Keratinocyte (primary cell): ENCODE measurements at regions not wholly inside any gene's neighbourhood (a gene's known extent, or its start where the extent isn't known, plus 50 kb on each side); places are given as distances from the start of the nearest gene placed in this dataset.

ENCODE experiments used
- DNase-seq: peaks from one replicate; pipeline ENCODE4 v3.0.0-alpha.2; 2011; ENCODE audit warnings: low read depth, missing footprints, low spot score
- FAIRE-seq: peaks from 2 replicates; lab custom pipeline; 2011; peaks lifted over from hg19 to GRCh38; lab: Jason Lieb, UNC
- H2AFZ ChIP-seq: 2 replicates; pipeline ENCODE4 v1.6.0; 2012; ENCODE audit warnings: low read length, control low read depth, inconsistent platforms; ENCODE audit not compliant: control insufficient read depth
- H3K27ac ChIP-seq: 2 replicates; pipeline ENCODE4 v1.5.1; 2011; ENCODE audit warnings: low read length; ENCODE audit not compliant: control insufficient read depth, insufficient read depth
- H3K27me3 ChIP-seq: 3 replicates; pipeline ENCODE4 v1.6.0; 2011; ENCODE audit warnings: low read length; ENCODE audit not compliant: control insufficient read depth, insufficient read depth; ENCODE audit errors: extremely low read depth
- H3K36me3 ChIP-seq, 2 experiments: 2 replicates in 1 of 2; 3 replicates in 1 of 2; pipeline ENCODE4 v1.5.1; 2011; ENCODE audit warnings: low read length in 2 of 2, mild to moderate bottlenecking in 1 of 2; ENCODE audit not compliant: control insufficient read depth in 2 of 2, insufficient read depth in 2 of 2; ENCODE audit errors: extremely low read depth in 1 of 2
- H3K4me1 ChIP-seq: 3 replicates; pipeline ENCODE4 v1.5.1; 2011; ENCODE audit warnings: low read length; ENCODE audit not compliant: control insufficient read depth, insufficient read depth; ENCODE audit errors: extremely low read depth
- H3K4me2 ChIP-seq: 3 replicates; pipeline ENCODE4 v1.6.0; 2011; ENCODE audit warnings: low read depth, low read length; ENCODE audit not compliant: control insufficient read depth, insufficient read depth; ENCODE audit errors: extremely low read depth
- H3K4me3 ChIP-seq, 3 experiments: fragments of 200-600 bp in 1 of 3; sonication (generic) in 1 of 3; 2 replicates in 2 of 3; 3 replicates in 1 of 3; pipeline ENCODE4 v1.5.1; 2011 to 2016; ENCODE audit warnings: low read length in 3 of 3, mild to moderate bottlenecking in 3 of 3, control low read depth in 2 of 3, inconsistent platforms in 1 of 3, low read depth in 1 of 3, mixed read lengths in 1 of 3, mixed run types in 1 of 3, moderate library complexity in 1 of 3; ENCODE audit not compliant: control insufficient read depth in 2 of 3, insufficient read depth in 2 of 3; ENCODE audit errors: extremely low read depth in 1 of 3
- H3K79me2 ChIP-seq: 2 replicates; pipeline ENCODE4 v1.6.0; 2012; ENCODE audit warnings: low read length; ENCODE audit not compliant: control insufficient read depth, insufficient read depth
- H3K9ac ChIP-seq: 3 replicates; pipeline ENCODE4 v1.6.0; 2011; ENCODE audit warnings: low read length; ENCODE audit not compliant: control insufficient read depth, insufficient read depth; ENCODE audit errors: extremely low read depth
- H3K9me1 ChIP-seq: 3 replicates; pipeline ENCODE4 v1.6.0; 2011; ENCODE audit warnings: low read length; ENCODE audit not compliant: control insufficient read depth, insufficient read depth; ENCODE audit errors: extremely low read depth
- H3K9me3 ChIP-seq: 2 replicates; pipeline ENCODE4 v1.5.1; 2012; ENCODE audit warnings: low read depth, low read length; ENCODE audit not compliant: control insufficient read depth
- H4K20me1 ChIP-seq: 3 replicates; pipeline ENCODE4 v1.6.0; 2011; ENCODE audit warnings: low read length; ENCODE audit not compliant: control insufficient read depth, insufficient read depth; ENCODE audit errors: extremely low read depth
- EZH2 ChIP-seq: IDR thresholded peaks from one replicate; pipeline ENCODE4 v1.6.1; 2012; ENCODE audit warnings: inconsistent platforms, mild to moderate bottlenecking, low read length, moderate library complexity
- dilution Hi-C: fragments of 300-500 bp; cut with MboI; formaldehyde crosslinking; loops from one replicate; pipeline ENCODE4 v1.7.0; 2020; ENCODE audit warnings: low sequenced_read_pairs; ENCODE audit not compliant: extremely low pct_ligation_motif_present
- TF ChIP-seq, protein P1 (sequence below), 3 experiments: IDR thresholded peaks in 1 of 3; conservative IDR thresholded peaks in 1 of 3; optimal IDR thresholded peaks in 1 of 3; 2 replicates in 2 of 3; 3 replicates in 1 of 3; pipeline versions ENCODE3 to v1.5.1; 2011; ENCODE audit warnings: low read length in 3 of 3, mild to moderate bottlenecking in 3 of 3, moderate library complexity in 2 of 3, control low read depth in 1 of 3, inconsistent platforms in 1 of 3; ENCODE audit not compliant: insufficient read depth in 2 of 3; ENCODE audit errors: extremely low read depth in 1 of 3

DNA sequence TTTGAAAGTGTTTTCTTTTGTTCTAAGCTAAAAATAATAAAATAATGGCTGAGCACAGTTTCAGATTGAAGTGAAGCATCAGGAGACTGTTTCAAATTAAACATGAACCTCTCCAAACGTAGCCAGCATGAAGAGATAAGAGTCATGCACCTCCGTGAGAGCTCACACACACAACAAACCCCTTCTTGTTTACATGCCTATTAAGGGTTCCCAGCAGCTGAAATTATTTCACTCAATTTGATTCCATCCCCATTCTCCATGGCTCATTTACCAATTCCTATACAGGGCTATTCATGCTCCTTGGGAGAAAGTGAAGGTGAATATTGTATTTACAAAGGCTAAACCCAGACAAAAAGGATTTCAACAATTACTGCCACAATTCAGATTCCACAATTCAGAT, 954.1 kb upstream of the INTU start:
- Histone ChIP-seq H3K79me2 (no peaks in the 10 kb centered on the region), H2AFZ (no peak overlapping the region), H3K9me3 (no peaks in the 10 kb centered on the region), H3K9ac (no peak overlapping the region), H3K9me1 (no peaks in the 10 kb centered on the region), H3K4me1 (no peaks in the 10 kb centered on the region), H3K27me3 (no peaks in the 10 kb centered on the region), H3K4me2 (no peak overlapping the region), H3K4me3 (no peak overlapping the region), H3K36me3 (no peaks in the 10 kb centered on the region), H4K20me1 (no peaks in the 10 kb centered on the region), H3K27ac (no peak overlapping the region)
- DNase-seq: no peak
- no peak for FAIRE-seq
- dilution Hi-C loops: no loop called here
- TF ChIP-seq, protein P1, sequence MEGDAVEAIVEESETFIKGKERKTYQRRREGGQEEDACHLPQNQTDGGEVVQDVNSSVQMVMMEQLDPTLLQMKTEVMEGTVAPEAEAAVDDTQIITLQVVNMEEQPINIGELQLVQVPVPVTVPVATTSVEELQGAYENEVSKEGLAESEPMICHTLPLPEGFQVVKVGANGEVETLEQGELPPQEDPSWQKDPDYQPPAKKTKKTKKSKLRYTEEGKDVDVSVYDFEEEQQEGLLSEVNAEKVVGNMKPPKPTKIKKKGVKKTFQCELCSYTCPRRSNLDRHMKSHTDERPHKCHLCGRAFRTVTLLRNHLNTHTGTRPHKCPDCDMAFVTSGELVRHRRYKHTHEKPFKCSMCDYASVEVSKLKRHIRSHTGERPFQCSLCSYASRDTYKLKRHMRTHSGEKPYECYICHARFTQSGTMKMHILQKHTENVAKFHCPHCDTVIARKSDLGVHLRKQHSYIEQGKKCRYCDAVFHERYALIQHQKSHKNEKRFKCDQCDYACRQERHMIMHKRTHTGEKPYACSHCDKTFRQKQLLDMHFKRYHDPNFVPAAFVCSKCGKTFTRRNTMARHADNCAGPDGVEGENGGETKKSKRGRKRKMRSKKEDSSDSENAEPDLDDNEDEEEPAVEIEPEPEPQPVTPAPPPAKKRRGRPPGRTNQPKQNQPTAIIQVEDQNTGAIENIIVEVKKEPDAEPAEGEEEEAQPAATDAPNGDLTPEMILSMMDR (optimal IDR thresholded peaks at IDR 0.05 in 1 of 3, IDR thresholded peaks at IDR 0.05 in 1 of 3, conservative IDR thresholded peaks at IDR 0.05 in 1 of 3; ENCODE audit: extremely low read depth in 1 of 3, insufficient read depth in 2 of 3, low read length in 3 of 3): no peak
- no peak for TF ChIP-seq EZH2

DNA sequence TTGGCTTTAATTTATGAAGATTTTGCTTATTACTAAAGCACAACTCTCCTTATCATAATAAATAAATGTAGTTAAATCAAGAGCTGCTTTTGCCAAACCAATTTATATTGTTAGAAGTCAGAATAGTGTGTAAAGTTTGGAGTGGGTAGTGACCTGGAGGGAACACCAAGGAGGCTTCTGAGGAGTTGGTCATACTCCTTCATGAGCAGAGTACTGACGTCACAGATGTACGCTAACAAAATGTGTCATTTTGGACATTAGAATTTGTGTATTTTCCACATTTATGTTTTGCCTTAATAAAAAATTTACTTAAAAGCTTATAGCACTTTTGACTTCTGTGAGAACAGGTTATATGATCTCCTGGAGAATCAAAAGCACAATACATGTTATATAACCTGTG, 953.5 kb upstream of the INTU start:
- Histone ChIP-seq H3K9me3 (no peaks in the 10 kb centered on the region), H3K27me3 (no peaks in the 10 kb centered on the region), H2AFZ (no peak overlapping the region), H3K9ac (no peak overlapping the region), H3K36me3 (no peaks in the 10 kb centered on the region), H4K20me1 (no peaks in the 10 kb centered on the region), H3K27ac (no peak overlapping the region), H3K9me1 (no peaks in the 10 kb centered on the region), H3K4me3 (no peak overlapping the region), H3K4me2 (no peak overlapping the region), H3K79me2 (no peaks in the 10 kb centered on the region), H3K4me1 (no peaks in the 10 kb centered on the region)
- TF ChIP-seq EZH2: no peak
- TF ChIP-seq, protein P1 (optimal IDR thresholded peaks at IDR 0.05 in 1 of 3, IDR thresholded peaks at IDR 0.05 in 1 of 3, conservative IDR thresholded peaks at IDR 0.05 in 1 of 3; ENCODE audit: extremely low read depth in 1 of 3, insufficient read depth in 2 of 3, low read length in 3 of 3): no peak
- DNase-seq: no peak
- dilution Hi-C loops: no loop called here
- no peak for FAIRE-seq
